ENCODE measurements at regions not wholly inside any gene's neighbourhood (a gene's known extent, or its start where the extent isn't known, plus 50 kb on each side); places are given as distances from the start of the nearest gene placed in this dataset.
"Not testable (repeated sequence)": the region's sequence is repeated elsewhere in the genome, so short reads cannot be mapped to it uniquely, and the experiment has no call there.

GRCh38 chr3:194959217-194959616 is 273.5 kb downstream of the FAM43A start:
- H3K9me3 Mint-ChIP-seq = no peaks in the 10 kb centered on the region
- no peaks in the 10 kb centered on the region for H3K4me1 Mint-ChIP-seq (ENCODE audit: low read depth)
- DNase-seq (no peak), ATAC-seq (no peak)
- H3K27me3 Mint-ChIP-seq (ENCODE audit: low read depth) = no peaks in the 10 kb centered on the region
- no peak overlapping the region for H3K4me3 Mint-ChIP-seq
- H3K36me3 Mint-ChIP-seq (ENCODE audit: insufficient read depth) = no peaks in the 10 kb centered on the region

- H3K36me3 Mint-ChIP-seq (ENCODE audit: insufficient read depth) = not testable (repeated sequence)
Observed at GRCh38 chr3:194959666-194960065, 274.0 kb downstream of the FAM43A start.

GRCh38 chr3:194960446-194961032 is 274.9 kb downstream of the FAM43A start:
- no peaks in the 10 kb centered on the region for H3K4me1 Mint-ChIP-seq (ENCODE audit: low read depth)

More at GRCh38 chr3:194959666-194960065, 274.0 kb downstream of the FAM43A start:
- not testable (repeated sequence) for H3K4me1 Mint-ChIP-seq (ENCODE audit: low read depth); DNase-seq; H3K9me3 Mint-ChIP-seq; H3K4me3 Mint-ChIP-seq; H3K27me3 Mint-ChIP-seq (ENCODE audit: low read depth); ATAC-seq

GRCh38 chr3:194961149-194961548 is 275.5 kb downstream of the FAM43A start:
- Mint-ChIP-seq H3K9me3 (no peaks in the 10 kb centered on the region), H3K27me3 (ENCODE audit: low read depth) (no peaks in the 10 kb centered on the region), H3K4me1 (ENCODE audit: low read depth) (no peaks in the 10 kb centered on the region), H3K36me3 (ENCODE audit: insufficient read depth) (no peaks in the 10 kb centered on the region), H3K4me3 (no peak overlapping the region)
- ATAC-seq = no peak
- no peak for DNase-seq

More at GRCh38 chr3:194960446-194961032, 274.9 kb downstream of the FAM43A start:
- no peak for ATAC-seq
- no peaks in the 10 kb centered on the region for H3K9me3 Mint-ChIP-seq
- no peaks in the 10 kb centered on the region for H3K36me3 Mint-ChIP-seq (ENCODE audit: insufficient read depth)
- no peak for DNase-seq
- H3K4me3 Mint-ChIP-seq = no peak overlapping the region
- no peaks in the 10 kb centered on the region for H3K27me3 Mint-ChIP-seq (ENCODE audit: low read depth)

GRCh38 chr3:194961571-194961970 is 275.9 kb downstream of the FAM43A start:
- no peak for DNase-seq
- Mint-ChIP-seq H3K36me3 (ENCODE audit: insufficient read depth) (no peaks in the 10 kb centered on the region), H3K9me3 (no peaks in the 10 kb centered on the region), H3K27me3 (ENCODE audit: low read depth) (no peaks in the 10 kb centered on the region), H3K4me3 (no peak overlapping the region), H3K4me1 (ENCODE audit: low read depth) (no peaks in the 10 kb centered on the region)
- no peak for ATAC-seq

GRCh38 chr3:194962056-194962455 is 276.4 kb downstream of the FAM43A start:
- H3K27me3 Mint-ChIP-seq (ENCODE audit: low read depth) = peaks cover 4% of the 10 kb centered on the region
- no peaks in the 10 kb centered on the region for H3K4me1 Mint-ChIP-seq (ENCODE audit: low read depth)
- H3K36me3 Mint-ChIP-seq (ENCODE audit: insufficient read depth) = no peaks in the 10 kb centered on the region
- ATAC-seq = no peak
- H3K9me3 Mint-ChIP-seq = no peaks in the 10 kb centered on the region
- DNase-seq = no peak
- H3K4me3 Mint-ChIP-seq = no peak overlapping the region

- ATAC-seq = no peak
- H3K4me1 Mint-ChIP-seq (ENCODE audit: low read depth) = no peaks in the 10 kb centered on the region
- no peak overlapping the region for H3K4me3 Mint-ChIP-seq
- H3K36me3 Mint-ChIP-seq (ENCODE audit: insufficient read depth) = no peaks in the 10 kb centered on the region
- DNase-seq = no peak
- H3K27me3 Mint-ChIP-seq (ENCODE audit: low read depth) = peaks cover 10% of the 10 kb centered on the region
- H3K9me3 Mint-ChIP-seq = no peaks in the 10 kb centered on the region
Observed at GRCh38 chr3:194964809-194965208, 279.1 kb downstream of the FAM43A start.

- ATAC-seq (no peak), DNase-seq (no peak)
- Mint-ChIP-seq H3K9me3 (peaks cover 5% of the 10 kb centered on the region), H3K27me3 (ENCODE audit: low read depth) (peaks cover 10% of the 10 kb centered on the region), H3K4me3 (no peak overlapping the region), H3K4me1 (ENCODE audit: low read depth) (no peaks in the 10 kb centered on the region), H3K36me3 (ENCODE audit: insufficient read depth) (no peaks in the 10 kb centered on the region)
Observed at GRCh38 chr3:194967151-194968117, 281.8 kb downstream of the FAM43A start.

- H3K36me3 Mint-ChIP-seq (ENCODE audit: insufficient read depth) = no peaks in the 10 kb centered on the region
- H3K9me3 Mint-ChIP-seq = peaks cover 5% of the 10 kb centered on the region
- H3K27me3 Mint-ChIP-seq (ENCODE audit: low read depth) = peaks cover 16% of the 10 kb centered on the region
- DNase-seq (no peak), ATAC-seq (no peak)
- no peak overlapping the region for H3K4me3 Mint-ChIP-seq
- H3K4me1 Mint-ChIP-seq (ENCODE audit: low read depth) = no peaks in the 10 kb centered on the region
Observed at GRCh38 chr3:194970066-194970465, 284.4 kb downstream of the FAM43A start.

GRCh38 chr3:194971009-194971408 is 285.3 kb downstream of the FAM43A start:
- Mint-ChIP-seq H3K4me3 (no peak overlapping the region), H3K9me3 (peaks cover 5% of the 10 kb centered on the region)

GRCh38 chr3:194971965-194972364 is 286.3 kb downstream of the FAM43A start:
- H3K9me3 Mint-ChIP-seq = peaks cover 5% of the 10 kb centered on the region
- DNase-seq (no peak), ATAC-seq (no peak)
- H3K27me3 Mint-ChIP-seq (ENCODE audit: low read depth) = peaks cover 17% of the 10 kb centered on the region
- H3K36me3 Mint-ChIP-seq (ENCODE audit: insufficient read depth) = no peaks in the 10 kb centered on the region
- no peak overlapping the region for H3K4me3 Mint-ChIP-seq
- no peaks in the 10 kb centered on the region for H3K4me1 Mint-ChIP-seq (ENCODE audit: low read depth)

More at GRCh38 chr3:194971009-194971408, 285.3 kb downstream of the FAM43A start:
- no peaks in the 10 kb centered on the region for H3K4me1 Mint-ChIP-seq (ENCODE audit: low read depth)
- no peaks in the 10 kb centered on the region for H3K36me3 Mint-ChIP-seq (ENCODE audit: insufficient read depth)
- peaks cover 19% of the 10 kb centered on the region for H3K27me3 Mint-ChIP-seq (ENCODE audit: low read depth)
- DNase-seq (no peak), ATAC-seq (no peak)

- Mint-ChIP-seq H3K4me3 (no peak overlapping the region), H3K4me1 (ENCODE audit: low read depth) (no peaks in the 10 kb centered on the region), H3K36me3 (ENCODE audit: insufficient read depth) (no peaks in the 10 kb centered on the region), H3K27me3 (ENCODE audit: low read depth) (peaks cover 18% of the 10 kb centered on the region), H3K9me3 (peaks cover 5% of the 10 kb centered on the region)
- no peak for DNase-seq
- ATAC-seq = no peak
Observed at GRCh38 chr3:194972641-194973040, 287.0 kb downstream of the FAM43A start.

GRCh38 chr3:194973366-194974000 is 287.8 kb downstream of the FAM43A start:
- no peak overlapping the region for H3K4me3 Mint-ChIP-seq
- peaks cover 20% of the 10 kb centered on the region for H3K27me3 Mint-ChIP-seq (ENCODE audit: low read depth)
- no peak for ATAC-seq
- no peaks in the 10 kb centered on the region for H3K4me1 Mint-ChIP-seq (ENCODE audit: low read depth)
- no peaks in the 10 kb centered on the region for H3K36me3 Mint-ChIP-seq (ENCODE audit: insufficient read depth)
- peaks cover 5% of the 10 kb centered on the region for H3K9me3 Mint-ChIP-seq
- no peak for DNase-seq

- DNase-seq (no peak), ATAC-seq (no peak)
- no peak overlapping the region for H3K4me3 Mint-ChIP-seq
- peaks cover 5% of the 10 kb centered on the region for H3K9me3 Mint-ChIP-seq
- H3K4me1 Mint-ChIP-seq (ENCODE audit: low read depth) = no peaks in the 10 kb centered on the region
- H3K36me3 Mint-ChIP-seq (ENCODE audit: insufficient read depth) = no peaks in the 10 kb centered on the region
- H3K27me3 Mint-ChIP-seq (ENCODE audit: low read depth) = peaks cover 23% of the 10 kb centered on the region
Observed at GRCh38 chr3:194974468-194975135, 288.9 kb downstream of the FAM43A start.

Data from activated T-cell treated with anti-CD3 and anti-CD28 coated beads, Interleukin-2, amount 50 U/mL, for 4 hours (primary cell).